Hippocampal formation (tissue), 2 donors: ENCODE measurements at regions not wholly inside any gene's neighbourhood (a gene's known extent, or its start where the extent isn't known, plus 50 kb on each side); places are given as distances from the start of the nearest gene placed in this dataset.
A peak's percentile ranks its signal among the peaks of the same experiment; 100 is the strongest.
"Not testable (repeated sequence)": the region's sequence is repeated elsewhere in the genome, so short reads cannot be mapped to it uniquely, and the experiment has no call there.

Experiments used
- DNase-seq, 2 donors: peaks; one replicate each; lab custom pipeline; 2025; lab: John Stamatoyannopoulos, UW

DNA sequence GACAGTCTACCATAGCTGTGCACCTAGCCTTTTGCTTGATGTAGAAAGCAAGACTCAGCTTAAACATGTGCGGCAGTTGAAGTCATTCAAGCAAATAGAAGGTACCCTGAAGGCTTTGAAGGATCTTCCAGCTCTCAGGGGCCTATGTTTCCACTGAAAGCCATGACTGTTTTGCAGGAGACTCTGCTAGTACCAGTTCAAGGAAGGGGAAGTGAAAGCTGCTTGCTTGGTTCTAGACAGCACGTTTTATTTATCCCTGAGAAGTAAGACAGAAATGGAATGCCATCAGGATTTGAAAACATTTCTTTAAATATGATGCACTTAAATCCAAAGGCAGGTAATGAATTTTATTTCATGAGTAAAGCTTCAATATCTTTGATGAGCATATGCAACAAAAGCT is 311.4 kb downstream of the PDCD6IP start:
- no peak for DNase-seq

DNA sequence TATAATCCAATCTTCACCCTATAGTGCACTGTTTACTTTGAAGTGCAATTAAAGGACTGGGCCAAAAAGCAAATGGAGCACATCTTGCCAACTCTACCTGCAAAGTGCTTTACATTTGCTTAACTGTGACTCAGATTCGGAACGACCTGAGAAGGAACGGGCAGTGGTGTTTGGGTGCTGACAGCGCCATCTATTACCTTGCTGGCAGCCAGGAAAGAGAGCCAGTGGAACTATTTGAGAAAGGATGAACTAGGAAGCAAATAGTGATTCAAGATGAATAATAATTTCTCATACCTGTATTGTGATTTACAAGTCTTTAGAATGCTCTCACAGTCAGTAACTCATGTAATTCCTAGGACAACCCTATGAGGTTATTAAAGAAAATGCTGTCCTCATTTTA is 312.9 kb downstream of the PDCD6IP start:
- DNase-seq, result no peak

DNA sequence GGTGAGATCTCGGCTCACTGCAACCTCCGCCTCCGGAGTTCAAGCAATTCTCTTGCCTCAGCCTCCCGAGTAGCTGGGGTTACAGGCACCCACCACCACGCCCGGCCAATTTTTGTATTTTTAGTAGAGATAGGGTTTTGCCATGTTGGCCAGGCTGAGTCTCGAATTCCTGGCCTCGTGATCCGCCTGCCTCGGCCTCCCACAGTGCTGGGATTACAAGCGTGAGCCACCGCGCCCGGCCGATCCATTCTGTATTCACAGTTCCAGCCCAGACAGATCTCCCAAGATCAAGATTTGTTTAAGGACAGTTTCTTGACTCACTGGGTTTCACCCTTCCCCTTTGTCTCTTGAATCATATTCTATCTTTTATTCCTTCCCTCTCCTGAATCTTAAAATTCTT is 313.8 kb downstream of the PDCD6IP start:
- not testable (repeated sequence) for DNase-seq

DNA sequence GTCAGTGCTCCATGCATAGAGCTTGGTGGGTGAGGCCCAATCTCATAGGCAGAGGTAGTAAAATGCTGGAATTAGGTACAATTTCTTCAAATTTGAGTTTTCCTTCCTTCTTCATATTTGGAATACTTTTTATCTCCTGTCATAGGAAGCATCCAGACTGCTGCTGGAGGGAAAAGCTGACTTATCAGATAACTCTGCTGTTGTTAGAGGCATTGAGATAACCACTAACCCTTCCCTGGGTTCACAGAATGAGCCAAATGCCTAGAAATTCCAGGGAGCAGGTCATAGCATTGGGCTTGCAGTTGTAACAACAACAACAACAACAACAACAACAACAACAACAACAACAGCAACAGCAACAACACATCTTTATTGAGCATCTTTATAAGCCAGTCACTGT is 332.7 kb downstream of the PDCD6IP start:
- DNase-seq, result no peak

DNA sequence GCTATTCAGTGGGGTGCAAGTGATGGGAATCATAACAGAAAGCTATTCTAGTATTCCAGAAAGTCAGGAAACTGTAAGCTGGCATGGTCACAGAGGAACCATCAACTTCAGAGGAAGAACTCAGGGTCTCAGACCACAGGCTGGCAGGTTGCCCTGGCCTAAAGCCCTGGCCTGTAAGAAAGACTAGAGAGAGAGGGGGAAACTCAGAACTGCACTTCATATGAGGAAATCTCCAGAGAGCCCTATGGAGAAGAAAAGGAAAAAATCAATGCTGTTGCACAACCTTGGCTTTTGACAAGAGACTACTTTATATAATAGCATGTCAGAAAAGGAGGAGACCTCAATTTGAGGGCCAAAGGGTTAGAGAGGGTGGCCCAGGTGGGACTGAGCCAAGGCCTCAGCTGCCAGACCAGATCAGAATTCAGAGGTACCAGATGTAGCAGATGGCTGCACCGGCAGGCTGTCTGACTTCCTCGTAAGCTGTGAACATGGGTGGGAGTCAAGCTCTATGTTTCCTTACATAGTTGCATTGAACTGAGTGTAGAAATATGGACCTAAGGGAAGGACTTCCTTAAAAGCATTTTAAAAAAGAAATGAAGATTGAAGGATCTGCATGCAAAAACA is 333.8 kb downstream of the PDCD6IP start:
- DNase-seq, result peak in 1 of 2 donors; percentile 9

DNA sequence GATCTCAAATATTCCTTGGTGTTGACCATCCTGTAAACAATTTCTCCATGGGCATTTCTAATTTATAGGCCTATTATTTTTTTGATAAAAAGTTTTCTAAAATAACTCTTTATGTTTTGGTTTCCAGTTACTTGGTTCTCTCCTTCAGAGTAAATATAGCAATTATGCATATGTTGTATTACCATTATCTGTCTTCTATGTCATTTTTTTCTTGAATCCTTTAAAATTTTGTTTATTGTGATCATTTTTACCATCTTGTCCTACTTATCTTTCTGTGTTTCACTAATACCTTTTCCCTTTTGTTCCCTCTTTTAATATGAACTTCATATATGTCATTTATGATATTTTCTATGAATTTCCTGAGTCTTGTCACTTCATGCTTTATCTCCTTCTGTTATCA is 341.1 kb downstream of the PDCD6IP start:
- DNase-seq, result no peak

GRCh38 chr3:34140616-34141015 is 342.2 kb downstream of the PDCD6IP start:
- no peak for DNase-seq

GRCh38 chr3:34141841-34142337 is 343.5 kb downstream of the PDCD6IP start:
- DNase-seq, result no peak

- no peak for DNase-seq
Observed at GRCh38 chr3:34145796-34146195, 347.4 kb downstream of the PDCD6IP start.

GRCh38 chr3:34146596-34146995 is 348.2 kb downstream of the PDCD6IP start:
- no peak for DNase-seq

DNA sequence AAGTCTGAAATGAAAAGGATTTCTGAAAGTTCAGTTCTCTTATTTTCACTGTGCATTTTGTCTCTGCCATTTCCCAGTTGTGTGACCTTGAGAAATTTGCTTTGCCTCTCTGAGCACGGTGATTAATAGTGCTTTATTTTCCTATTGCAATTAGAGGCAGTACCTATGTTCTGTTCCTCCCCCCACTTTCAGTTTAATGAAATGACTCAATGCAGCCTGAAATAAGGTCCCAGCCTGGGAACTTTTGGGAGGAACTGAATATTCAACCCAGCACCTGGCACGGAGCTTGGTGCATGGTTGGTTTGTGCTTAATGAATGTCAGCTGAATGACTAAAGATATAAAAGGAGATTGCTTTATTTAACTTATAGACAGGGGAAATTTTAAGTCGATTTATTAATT is 352.6 kb downstream of the PDCD6IP start:
- DNase-seq, result no peak

DNA sequence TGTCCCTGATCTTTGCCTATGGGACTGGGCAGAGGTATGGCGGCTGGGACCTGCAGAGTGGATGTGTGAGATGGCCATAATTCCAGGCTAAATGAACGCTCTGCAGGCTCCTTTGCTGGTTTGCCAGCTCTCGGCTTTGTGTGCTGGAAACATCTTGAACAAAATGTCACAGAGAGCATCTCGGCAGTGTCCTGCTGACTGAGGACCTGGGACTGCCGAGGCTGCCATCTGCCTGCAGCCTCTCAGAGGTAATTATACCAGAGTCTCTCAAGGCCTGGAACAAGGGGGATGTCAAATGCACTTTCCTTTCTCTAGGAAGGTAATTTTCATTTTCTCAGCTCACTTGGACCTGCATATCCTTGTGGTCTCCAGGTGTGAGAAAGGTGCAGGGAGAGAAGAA is 354.2 kb downstream of the PDCD6IP start:
- no peak for DNase-seq

- DNase-seq, result no peak
Observed at GRCh38 chr3:34155108-34155507, 356.7 kb downstream of the PDCD6IP start.

GRCh38 chr3:34155666-34156065 is 357.2 kb downstream of the PDCD6IP start:
- DNase-seq, result no peak

DNA sequence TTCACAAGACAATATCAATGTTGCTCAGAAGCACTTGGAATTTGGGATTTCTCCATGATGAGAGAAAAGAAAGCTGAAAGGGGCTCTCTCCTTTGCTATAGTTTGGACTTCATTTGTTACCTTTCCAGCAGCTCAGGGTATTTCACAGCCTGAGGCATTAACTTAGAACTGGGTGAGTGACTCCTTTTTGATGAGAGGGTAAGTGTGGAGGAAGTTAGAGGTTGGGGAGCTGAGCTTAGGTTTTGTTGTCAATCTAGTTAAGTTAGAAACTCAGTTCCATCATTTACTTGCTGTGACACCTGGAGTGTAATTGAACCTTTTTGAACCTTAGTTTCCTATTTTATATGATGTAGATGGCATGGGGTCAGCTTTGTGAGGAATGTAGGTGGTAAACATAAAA is 359.1 kb downstream of the PDCD6IP start:
- no peak for DNase-seq

DNA sequence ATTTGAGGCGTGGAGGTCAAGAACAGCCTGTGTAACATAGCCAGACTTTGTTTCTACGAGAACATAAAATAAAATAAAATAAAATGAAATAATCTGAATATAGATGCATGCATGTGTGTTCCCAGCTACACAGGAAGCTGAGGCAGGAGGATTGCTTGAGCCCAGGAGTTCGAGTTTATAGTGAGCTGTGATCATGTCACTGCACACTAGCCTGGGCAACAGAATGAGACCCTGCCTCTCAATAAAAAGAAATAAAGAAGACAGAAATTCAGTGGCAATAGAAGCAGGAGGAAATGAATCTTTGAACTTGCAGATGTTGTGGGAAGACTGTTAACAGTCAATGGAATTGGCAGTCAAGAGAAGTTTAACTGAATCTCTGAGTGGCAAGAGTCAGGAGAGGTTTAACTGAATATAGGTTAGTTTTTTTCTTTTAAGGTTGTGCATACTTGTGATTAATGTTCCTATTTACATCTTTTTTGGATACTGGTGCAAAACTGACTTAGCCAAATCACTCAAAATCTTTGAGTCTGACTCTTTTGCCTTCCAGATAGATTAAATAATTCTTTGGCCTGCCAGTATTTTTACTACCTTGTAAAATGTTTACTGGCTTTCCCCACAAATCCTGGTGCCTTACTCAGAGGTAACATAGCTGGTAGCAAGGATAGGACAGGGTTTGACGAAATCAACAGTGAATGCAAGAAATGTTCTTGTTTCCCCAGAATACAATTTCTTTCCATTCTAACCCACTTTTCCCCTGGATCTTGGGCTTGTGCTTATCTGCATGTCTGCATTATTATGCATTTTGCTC is 361.4 kb downstream of the PDCD6IP start:
- DNase-seq, result no peak

GRCh38 chr3:34169636-34170035 is 371.2 kb downstream of the PDCD6IP start:
- not testable (repeated sequence) for DNase-seq

DNA sequence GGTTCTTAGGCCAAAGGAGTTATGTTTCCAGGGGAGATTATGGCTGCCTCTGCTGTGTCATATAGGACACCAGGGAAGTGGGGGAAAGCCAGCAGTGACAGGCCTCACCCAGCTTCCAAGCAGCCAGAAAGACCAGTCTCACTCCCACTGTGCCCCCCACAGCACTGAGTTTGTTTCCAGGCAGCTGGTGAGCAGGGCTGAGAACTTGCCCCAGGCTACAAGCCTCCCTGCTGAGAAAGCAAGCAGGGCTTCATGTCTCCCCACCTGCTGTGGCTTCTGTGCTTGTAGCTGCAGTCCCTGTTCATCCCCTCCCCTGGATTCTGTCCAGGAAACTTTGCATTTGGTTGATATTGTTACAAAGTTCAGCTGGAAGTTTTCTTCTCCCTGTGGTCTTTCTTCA is 376.3 kb downstream of the PDCD6IP start:
- DNase-seq, result no peak

- no peak for DNase-seq
Observed at GRCh38 chr3:34175636-34176176, 377.3 kb downstream of the PDCD6IP start.

- no peak for DNase-seq
Observed at GRCh38 chr3:34176723-34177122, 378.3 kb downstream of the PDCD6IP start.

DNA sequence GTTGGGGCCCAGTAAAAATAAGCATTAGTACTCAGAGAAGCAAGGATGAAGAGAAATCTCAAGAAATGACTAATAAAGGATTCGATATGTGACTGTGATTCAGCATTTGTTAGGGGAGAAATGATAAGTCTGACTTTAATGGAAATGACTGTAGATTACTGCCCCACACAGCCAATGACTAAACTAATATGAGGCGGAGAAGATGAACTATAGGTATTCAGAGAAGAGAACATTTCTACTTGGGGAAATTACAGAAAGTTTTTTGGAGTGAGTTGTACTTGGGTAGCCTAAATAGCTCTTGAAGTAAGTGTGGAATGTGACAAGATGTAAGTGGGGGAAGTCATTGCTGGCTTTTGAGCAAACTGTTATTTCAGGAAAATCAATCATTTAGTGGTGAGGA is 380.0 kb downstream of the PDCD6IP start:
- DNase-seq, result no peak

DNA sequence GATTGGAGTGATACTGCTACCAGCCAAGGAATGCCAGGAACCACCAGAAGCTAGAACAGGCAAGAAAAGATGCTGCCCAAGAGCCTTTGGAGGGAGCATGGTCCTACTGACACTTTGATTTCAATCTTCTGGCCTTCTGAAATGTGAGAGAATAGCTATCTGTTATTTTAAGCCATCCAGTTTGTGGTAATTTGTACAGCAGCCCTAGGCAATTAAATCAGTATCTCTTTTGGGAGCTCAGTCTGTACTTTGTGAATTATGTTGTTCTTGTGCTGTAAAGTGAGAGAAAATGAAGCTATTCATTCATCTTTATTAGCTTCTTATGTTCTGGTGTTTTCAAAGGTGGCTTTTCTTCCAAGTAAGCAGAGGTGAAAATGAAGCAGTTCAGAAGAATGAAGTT is 381.3 kb downstream of the PDCD6IP start:
- no peak for DNase-seq

DNA sequence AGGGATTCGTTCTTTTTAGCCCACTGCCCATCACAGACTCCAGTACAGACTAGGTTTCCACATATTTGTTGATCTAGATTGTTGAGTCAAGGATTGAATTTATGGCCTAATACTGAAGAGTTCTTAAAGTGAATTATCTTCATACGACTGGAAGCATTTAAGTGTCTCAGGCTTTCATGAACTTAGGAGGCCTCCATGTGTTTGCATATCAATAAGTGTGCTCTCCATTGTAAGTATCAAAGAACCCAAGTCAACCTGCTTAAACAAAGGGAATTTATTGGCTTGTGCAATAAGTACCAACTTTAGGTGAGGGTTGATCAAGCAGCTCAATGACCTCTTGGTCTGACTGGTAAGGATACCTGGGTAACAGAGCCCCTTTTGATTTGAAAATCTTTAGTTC is 382.1 kb downstream of the PDCD6IP start:
- DNase-seq, result no peak
